H1 (cell line): ENCODE measurements at regions not wholly inside any gene's neighbourhood (a gene's known extent, or its start where the extent isn't known, plus 50 kb on each side); places are given as distances from the start of the nearest gene placed in this dataset.
A peak's percentile ranks its signal among the peaks of the same experiment; 100 is the strongest.

Experiments
- BACH1 ChIP-seq: IDR thresholded peaks from 2 replicates; pipeline ENCODE4 v1.6.1; 2012; ENCODE audit warnings: low read length, improper control_type of control experiment
- BCL11A ChIP-seq, 2 experiments: IDR thresholded peaks; one replicate each; pipeline ENCODE4 v1.6.1; 2011; ENCODE audit warnings: low read depth in 2 of 2, low read length in 2 of 2, mild to moderate bottlenecking in 2 of 2
- CTCF ChIP-seq, 3 experiments: IDR thresholded peaks; 1 replicate in 2 of 3; 2 replicates in 1 of 3; pipeline versions ENCODE4 v1.5.1 to v1.6.1; 2011; ENCODE audit warnings: low read length in 3 of 3, mild to moderate bottlenecking in 3 of 3, inconsistent platforms in 2 of 3, low read depth in 1 of 3, moderate library complexity in 1 of 3; ENCODE audit not compliant: insufficient read depth in 1 of 3; ENCODE audit errors: control extremely low read depth in 1 of 3
- EZH2 ChIP-seq: fragments of 200-600 bp; sonication (generic); IDR thresholded peaks from 2 replicates; pipeline ENCODE4 v1.7.1; 2012; ENCODE audit warnings: low read depth, mild to moderate bottlenecking, moderate library complexity, low read length, inconsistent platforms; ENCODE audit not compliant: severe bottlenecking
- FOSL1 ChIP-seq: IDR thresholded peaks from 2 replicates; pipeline ENCODE4 v1.6.1; 2011; ENCODE audit warnings: mild to moderate bottlenecking, low read depth, low read length, moderate library complexity; ENCODE audit not compliant: insufficient read depth
- NANOG ChIP-seq: IDR thresholded peaks from 2 replicates; pipeline ENCODE4 v1.6.1; 2011; ENCODE audit warnings: low read length, low read depth, mild to moderate bottlenecking, inconsistent platforms; ENCODE audit not compliant: insufficient read depth, poor library complexity, severe bottlenecking
- PHF8 ChIP-seq: fragments of 200-600 bp; sonication (generic); conservative IDR thresholded peaks from 2 replicates; pipeline ENCODE4 v1.7.1; 2012; ENCODE audit warnings: low read depth, mild to moderate bottlenecking, inconsistent platforms, low read length, moderate library complexity
- POLR2A ChIP-seq, 2 experiments: IDR thresholded peaks; 1 replicate in 1 of 2; 2 replicates in 1 of 2; pipeline ENCODE4 v1.6.1; 2011; ENCODE audit warnings: low read depth in 2 of 2, low read length in 2 of 2, mild to moderate bottlenecking in 2 of 2; ENCODE audit errors: control extremely low read depth in 1 of 2
- POLR2AphosphoS5 ChIP-seq: IDR thresholded peaks from 2 replicates; pipeline ENCODE4 v1.6.1; 2011; ENCODE audit warnings: low read depth, low read length
- RAD21 ChIP-seq, 2 experiments: IDR thresholded peaks in 1 of 2; conservative IDR thresholded peaks in 1 of 2; 2 replicates each; pipeline ENCODE4 v1.6.1; 2011; ENCODE audit warnings: low read depth in 2 of 2, low read length in 2 of 2, improper control_type of control experiment in 1 of 2, inconsistent platforms in 1 of 2, mild to moderate bottlenecking in 1 of 2, moderate library complexity in 1 of 2
- TCF12 ChIP-seq: IDR thresholded peaks from 2 replicates; pipeline ENCODE4 v1.6.1; 2011; ENCODE audit warnings: low read depth, mild to moderate bottlenecking, low read length
- YY1 ChIP-seq: IDR thresholded peaks from 2 replicates; pipeline ENCODE4 v1.6.1; 2011; ENCODE audit warnings: low read depth, mild to moderate bottlenecking, low read length
- ZNF274 ChIP-seq: IDR thresholded peaks from 2 replicates; pipeline ENCODE4 v1.7.0; 2012; ENCODE audit warnings: low read length, borderline replicate concordance; ENCODE audit errors: extremely low read depth

GRCh38 chr11:37597776-37598175 lies 999.7 kb upstream of the RAG2 start:
- TF ChIP-seq NANOG (peak; percentile 15), CTCF (IDR thresholded peaks at IDR 0.05; ENCODE audit: control extremely low read depth in 1 of 3, insufficient read depth in 1 of 3, low read depth in 1 of 3, low read length in 3 of 3) (no peak), POLR2AphosphoS5 (no peak), POLR2A (IDR thresholded peaks at IDR 0.05; ENCODE audit: control extremely low read depth in 1 of 2, low read depth in 2 of 2, low read length in 2 of 2) (no peak), YY1 (no peak), PHF8 (no peak), ZNF274 (no peak), EZH2 (no peak), TCF12 (no peak), RAD21 (IDR thresholded peaks at IDR 0.05 in 1 of 2, conservative IDR thresholded peaks at IDR 0.05 in 1 of 2; ENCODE audit: low read depth in 2 of 2, low read length in 2 of 2) (no peak), BCL11A (IDR thresholded peaks at IDR 0.05; ENCODE audit: low read depth in 2 of 2, low read length in 2 of 2) (peak in 1 of 2 experiments; percentile 60), FOSL1 (no peak), BACH1 (no peak)
